ENCODE measurements at regions not wholly inside any gene's neighbourhood (a gene's known extent, or its start where the extent isn't known, plus 50 kb on each side); places are given as distances from the start of the nearest gene placed in this dataset.

- Histone ChIP-seq H3K27me3 (no peaks in the 10 kb centered on the region), H3K36me3 (no peaks in the 10 kb centered on the region), H3K27ac (no peak overlapping the region), H3K4me3 (no peak overlapping the region), H3K4me1 (no peaks in the 10 kb centered on the region), H3K9me3 (no peaks in the 10 kb centered on the region)
- DNase-seq = no peak
- TF ChIP-seq POLR2AphosphoS5 (IDR thresholded peaks at IDR 0.05) (peak in 1 of 4 donors; percentile 40), POLR2A (IDR thresholded peaks at IDR 0.05) (no peak)
- intact Hi-C loops (cut with DNase I) = no loop called here
- WGBS, 2 donors = 47 to 66% methylated on average over 1 of the region's 1 CpG
Measured at GRCh38 chrX:138018145-138018799, 452.3 kb downstream of the ZIC3 start.

DNA sequence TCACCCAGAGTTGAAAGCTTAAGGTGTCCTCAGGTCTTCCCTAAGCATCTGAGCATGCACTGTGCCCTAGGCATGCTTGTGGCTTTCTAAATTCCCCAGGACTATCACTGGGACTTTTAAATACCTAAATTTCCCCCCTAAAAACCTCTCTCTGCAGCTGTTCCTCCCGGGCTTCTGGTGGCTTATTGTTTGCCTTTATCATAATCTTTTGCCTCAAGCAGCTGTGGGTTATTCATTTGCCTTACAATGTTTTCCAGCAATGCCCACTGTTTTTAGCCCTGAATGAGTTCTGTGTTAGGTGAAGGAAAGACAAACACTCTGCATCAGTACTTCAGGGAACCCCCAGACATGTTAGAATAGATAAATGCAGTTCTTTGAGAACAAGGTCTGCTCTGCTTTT is 455.0 kb downstream of the ZIC3 start:
- H3K9me3 ChIP-seq = no peaks in the 10 kb centered on the region
- H3K27me3 ChIP-seq = no peaks in the 10 kb centered on the region
- H3K4me1 ChIP-seq = no peaks in the 10 kb centered on the region
- no peaks in the 10 kb centered on the region for H3K36me3 ChIP-seq
- no peak overlapping the region for H3K27ac ChIP-seq
- no peak for DNase-seq
- intact Hi-C loops (cut with DNase I) = no loop called here
- no peak overlapping the region for H3K4me3 ChIP-seq
- WGBS, 2 donors = 9 to 32% methylated on average over 1 of the region's 1 CpG
- TF ChIP-seq, protein P1, sequence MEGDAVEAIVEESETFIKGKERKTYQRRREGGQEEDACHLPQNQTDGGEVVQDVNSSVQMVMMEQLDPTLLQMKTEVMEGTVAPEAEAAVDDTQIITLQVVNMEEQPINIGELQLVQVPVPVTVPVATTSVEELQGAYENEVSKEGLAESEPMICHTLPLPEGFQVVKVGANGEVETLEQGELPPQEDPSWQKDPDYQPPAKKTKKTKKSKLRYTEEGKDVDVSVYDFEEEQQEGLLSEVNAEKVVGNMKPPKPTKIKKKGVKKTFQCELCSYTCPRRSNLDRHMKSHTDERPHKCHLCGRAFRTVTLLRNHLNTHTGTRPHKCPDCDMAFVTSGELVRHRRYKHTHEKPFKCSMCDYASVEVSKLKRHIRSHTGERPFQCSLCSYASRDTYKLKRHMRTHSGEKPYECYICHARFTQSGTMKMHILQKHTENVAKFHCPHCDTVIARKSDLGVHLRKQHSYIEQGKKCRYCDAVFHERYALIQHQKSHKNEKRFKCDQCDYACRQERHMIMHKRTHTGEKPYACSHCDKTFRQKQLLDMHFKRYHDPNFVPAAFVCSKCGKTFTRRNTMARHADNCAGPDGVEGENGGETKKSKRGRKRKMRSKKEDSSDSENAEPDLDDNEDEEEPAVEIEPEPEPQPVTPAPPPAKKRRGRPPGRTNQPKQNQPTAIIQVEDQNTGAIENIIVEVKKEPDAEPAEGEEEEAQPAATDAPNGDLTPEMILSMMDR (IDR thresholded peaks at IDR 0.05) = no peak
- TF ChIP-seq POLR2A (IDR thresholded peaks at IDR 0.05) (no peak), EP300 (IDR thresholded peaks at IDR 0.05) (no peak), POLR2AphosphoS5 (IDR thresholded peaks at IDR 0.05) (no peak)

GRCh38 chrX:138026211-138026610 is 460.3 kb downstream of the ZIC3 start:
- no peak overlapping the region for H3K27ac ChIP-seq
- no peaks in the 10 kb centered on the region for H3K36me3 ChIP-seq
- H3K9me3 ChIP-seq = no peaks in the 10 kb centered on the region
- WGBS, 2 donors = 73 to 74% methylated on average over 1 of the region's 1 CpG
- no peak for TF ChIP-seq POLR2A (IDR thresholded peaks at IDR 0.05)
- TF ChIP-seq, protein P1 (IDR thresholded peaks at IDR 0.05) = no peak
- intact Hi-C loops (cut with DNase I) = no loop called here
- no peak for DNase-seq
- no peaks in the 10 kb centered on the region for H3K4me1 ChIP-seq
- H3K27me3 ChIP-seq = no peaks in the 10 kb centered on the region
- no peak overlapping the region for H3K4me3 ChIP-seq

GRCh38 chrX:138031715-138032114 is 465.8 kb downstream of the ZIC3 start:
- no peak overlapping the region for H3K27ac ChIP-seq
- H3K36me3 ChIP-seq = no peaks in the 10 kb centered on the region
- H3K4me3 ChIP-seq = no peak overlapping the region
- intact Hi-C loops (cut with DNase I) = no loop called here
- H3K4me1 ChIP-seq = no peaks in the 10 kb centered on the region
- no peaks in the 10 kb centered on the region for H3K27me3 ChIP-seq
- DNase-seq = no peak
- no peak for TF ChIP-seq POLR2A (IDR thresholded peaks at IDR 0.05)
- no peak for TF ChIP-seq POLR2AphosphoS5 (IDR thresholded peaks at IDR 0.05)
- TF ChIP-seq, protein P1 (IDR thresholded peaks at IDR 0.05) = no peak
- TF ChIP-seq EP300 (IDR thresholded peaks at IDR 0.05) = no peak
- H3K9me3 ChIP-seq = no peaks in the 10 kb centered on the region

DNA sequence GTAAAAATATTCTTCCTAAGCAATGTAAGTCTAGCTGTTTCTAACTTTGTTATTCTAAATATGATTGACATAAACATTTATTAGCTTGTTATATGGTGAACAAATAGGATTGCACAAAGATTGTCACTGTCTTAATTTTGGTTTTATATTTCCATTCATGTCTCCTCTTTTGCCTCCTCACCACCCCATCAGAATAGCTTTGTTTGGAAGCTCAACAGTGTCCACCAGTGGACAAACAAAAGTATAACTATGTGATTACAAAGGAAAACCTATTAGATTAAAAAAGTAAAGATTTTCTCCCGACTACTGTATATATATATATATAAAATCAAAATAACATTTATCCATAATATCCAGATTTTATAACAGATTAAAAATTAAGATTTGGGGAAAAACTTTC is 468.2 kb downstream of the ZIC3 start:
- H3K27me3 ChIP-seq = no peaks in the 10 kb centered on the region
- no peaks in the 10 kb centered on the region for H3K4me1 ChIP-seq
- H3K9me3 ChIP-seq = no peaks in the 10 kb centered on the region
- intact Hi-C loops (cut with DNase I) = no loop called here
- TF ChIP-seq EP300 (IDR thresholded peaks at IDR 0.05) (no peak), POLR2AphosphoS5 (IDR thresholded peaks at IDR 0.05) (no peak), POLR2A (IDR thresholded peaks at IDR 0.05) (no peak)
- TF ChIP-seq, protein P1 (IDR thresholded peaks at IDR 0.05) = no peak
- 26 to 33% methylated on average over 1 of the region's 1 CpG for WGBS, 2 donors
- no peak for DNase-seq
- H3K4me3 ChIP-seq = no peak overlapping the region
- H3K27ac ChIP-seq = no peak overlapping the region
- no peaks in the 10 kb centered on the region for H3K36me3 ChIP-seq
